Muscle of leg (tissue), 3 donors: ENCODE measurements at regions not wholly inside any gene's neighbourhood (a gene's known extent, or its start where the extent isn't known, plus 50 kb on each side); places are given as distances from the start of the nearest gene placed in this dataset.
"Not testable (repeated sequence)": the region's sequence is repeated elsewhere in the genome, so short reads cannot be mapped to it uniquely, and the experiment has no call there.

ENCODE experiments used
- DNase-seq: peaks from one replicate; pipeline ENCODE4 v3.0.0; 2013
- H3K27ac ChIP-seq: one replicate; pipeline ENCODE4 v1.5.1; 2013; ENCODE audit warnings: mild to moderate bottlenecking, low read length, control low read depth
- H3K27me3 ChIP-seq: one replicate; pipeline ENCODE4 v1.6.1; 2013; ENCODE audit warnings: low read length; ENCODE audit not compliant: control insufficient read depth, insufficient read depth
- H3K36me3 ChIP-seq: one replicate; pipeline ENCODE4 v1.6.1; 2013; ENCODE audit warnings: low read length; ENCODE audit not compliant: control insufficient read depth, insufficient read depth
- H3K4me1 ChIP-seq: one replicate; pipeline ENCODE4 v1.6.1; 2013; ENCODE audit warnings: low read length; ENCODE audit not compliant: control insufficient read depth, insufficient read depth
- H3K4me3 ChIP-seq: one replicate; pipeline ENCODE4 v1.5.1; 2013; ENCODE audit warnings: low read length, control low read depth
- H3K9me3 ChIP-seq: replicated peaks from 2 replicates; pipeline ENCODE4 v1.6.1; 2013; ENCODE audit warnings: low read depth, low read length; ENCODE audit not compliant: control insufficient read depth
- WGBS: methylation state at CpG from one replicate; pipeline ENCODE4 v1.1.5; 2013; ENCODE audit warnings: missing lambda C conversion rate; ENCODE audit not compliant: insufficient coverage; 5-methylcytosine and 5-hydroxymethylcytosine counted together

DNA sequence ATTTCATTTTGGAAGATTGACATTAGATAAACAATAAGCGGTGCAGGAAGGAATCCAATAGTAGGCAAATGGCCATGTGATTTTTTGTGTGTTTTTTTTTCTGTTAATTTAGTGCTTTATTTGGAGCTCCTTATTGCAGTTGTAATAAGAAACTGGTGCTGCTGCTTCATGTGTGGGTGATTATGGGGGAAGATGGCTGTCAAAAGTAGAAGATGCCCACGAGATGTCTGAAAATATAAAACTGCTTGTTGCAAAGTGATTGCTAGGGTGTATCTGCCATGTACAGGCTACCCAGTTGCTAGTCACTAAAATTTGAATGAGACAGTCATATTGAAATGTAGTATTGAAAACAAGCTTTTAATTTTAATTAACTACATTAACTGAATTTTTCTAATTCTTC is 216.7 kb upstream of the FTMT start:
- H3K36me3 ChIP-seq = no peaks in the 10 kb centered on the region
- DNase-seq = no peak
- no peak overlapping the region for H3K4me3 ChIP-seq
- H3K9me3 ChIP-seq = no peaks in the 10 kb centered on the region
- H3K4me1 ChIP-seq = no peaks in the 10 kb centered on the region
- WGBS = 92% methylated on average over 2 of the region's 2 CpGs
- H3K27ac ChIP-seq = no peak overlapping the region
- no peaks in the 10 kb centered on the region for H3K27me3 ChIP-seq

DNA sequence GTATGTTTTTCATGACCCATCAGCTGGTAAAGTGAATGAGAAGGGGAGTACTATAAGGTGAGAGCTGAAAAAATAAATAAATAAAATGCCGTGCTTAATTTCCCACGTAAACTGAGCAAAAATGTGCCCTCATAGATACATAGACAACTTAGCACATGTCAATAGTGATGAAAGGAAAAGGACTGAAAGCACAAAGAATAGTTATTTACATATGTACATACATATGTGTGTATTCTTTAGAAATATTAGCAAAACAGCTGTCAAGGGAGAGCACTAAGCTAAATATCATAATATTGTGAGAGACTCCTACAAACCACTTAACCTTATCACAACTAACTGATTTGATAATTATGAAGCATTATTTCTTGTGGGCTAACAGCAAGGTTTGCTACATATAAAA is 213.6 kb upstream of the FTMT start:
- H3K27me3 ChIP-seq = no peaks in the 10 kb centered on the region
- no peak for DNase-seq
- no CpG with 5 or more reads among the region's 2 CpGs for WGBS
- no peaks in the 10 kb centered on the region for H3K4me1 ChIP-seq
- H3K36me3 ChIP-seq = no peaks in the 10 kb centered on the region
- no peak overlapping the region for H3K27ac ChIP-seq
- no peak overlapping the region for H3K4me3 ChIP-seq
- no peaks in the 10 kb centered on the region for H3K9me3 ChIP-seq

DNA sequence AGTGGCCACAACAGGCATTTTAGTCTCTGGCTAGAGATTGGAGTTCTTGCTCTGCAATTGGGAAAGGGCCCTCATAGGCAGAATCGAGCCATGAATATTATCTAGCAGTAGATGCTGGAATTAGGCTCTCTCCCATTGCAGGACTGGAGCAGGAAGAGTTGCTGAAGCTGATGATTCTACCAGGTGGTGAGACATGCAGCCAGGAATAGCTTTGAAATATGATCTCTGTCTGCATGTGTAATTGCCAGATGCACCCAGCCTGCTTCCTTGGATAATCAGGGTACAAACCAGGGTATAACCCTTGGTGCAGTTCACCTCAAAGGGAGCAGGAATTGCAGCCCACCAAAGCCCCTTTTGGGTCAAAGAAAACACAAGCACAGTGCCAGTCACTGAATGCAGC is 211.4 kb upstream of the FTMT start:
- H3K27me3 ChIP-seq = no peaks in the 10 kb centered on the region
- DNase-seq = peak; percentile 39
- no peak overlapping the region for H3K4me3 ChIP-seq
- 17% methylated on average over 1 of the region's 1 CpG for WGBS
- no peaks in the 10 kb centered on the region for H3K4me1 ChIP-seq
- no peaks in the 10 kb centered on the region for H3K36me3 ChIP-seq
- H3K9me3 ChIP-seq = no peaks in the 10 kb centered on the region
- H3K27ac ChIP-seq = no peak overlapping the region

DNA sequence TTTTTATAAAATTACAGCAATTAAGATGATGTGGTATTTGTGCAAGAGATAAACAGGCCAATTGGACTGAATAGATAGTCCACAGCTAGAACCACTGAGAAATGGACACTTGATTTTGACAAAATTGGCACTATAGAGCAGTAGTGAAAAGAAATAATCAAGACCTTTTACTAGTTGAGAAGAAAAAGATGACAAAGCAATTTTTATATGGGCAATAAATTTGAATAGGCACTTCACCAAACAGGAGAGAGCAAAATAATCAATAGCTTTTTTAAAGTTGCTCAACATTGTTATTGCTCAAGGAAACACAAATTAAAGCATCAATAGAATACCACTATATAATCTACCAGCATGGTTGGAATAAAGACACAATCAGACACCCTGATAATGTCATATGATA is 193.5 kb upstream of the FTMT start:
- no peaks in the 10 kb centered on the region for H3K36me3 ChIP-seq
- no peak overlapping the region for H3K4me3 ChIP-seq
- H3K27ac ChIP-seq = no peak overlapping the region
- peaks cover 5% of the 10 kb centered on the region for H3K9me3 ChIP-seq
- no peaks in the 10 kb centered on the region for H3K27me3 ChIP-seq
- H3K4me1 ChIP-seq = no peaks in the 10 kb centered on the region
- DNase-seq = no peak

DNA sequence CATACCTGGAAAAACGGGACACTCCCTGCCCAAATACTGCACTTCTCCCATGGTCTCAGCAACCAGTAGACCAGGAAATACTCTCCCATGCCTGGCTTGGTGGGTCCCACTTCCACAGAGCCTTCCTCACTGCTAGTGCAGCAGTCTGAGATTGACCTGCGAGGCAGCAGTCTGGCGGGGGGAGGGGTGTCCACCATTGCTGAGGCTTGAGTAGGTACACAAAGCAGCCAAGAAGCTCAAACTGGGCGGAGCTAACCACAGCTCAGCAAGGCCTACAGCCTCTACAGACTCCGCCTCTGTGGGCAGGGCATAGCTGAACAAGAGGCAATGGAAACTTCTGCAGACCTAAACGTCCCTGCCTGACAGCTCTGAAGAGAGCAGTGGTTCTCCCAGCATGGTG is 191.5 kb upstream of the FTMT start:
- no peak overlapping the region for H3K27ac ChIP-seq
- H3K9me3 ChIP-seq = peaks cover 5% of the 10 kb centered on the region
- 73% methylated on average over 5 of the region's 6 CpGs for WGBS
- no peaks in the 10 kb centered on the region for H3K27me3 ChIP-seq
- no peak for DNase-seq
- H3K4me3 ChIP-seq = no peak overlapping the region
- no peaks in the 10 kb centered on the region for H3K36me3 ChIP-seq
- H3K4me1 ChIP-seq = no peaks in the 10 kb centered on the region

GRCh38 chr5:121665542-121665941 is 186.1 kb upstream of the FTMT start:
- not testable (repeated sequence) for H3K4me1 ChIP-seq, H3K36me3 ChIP-seq, H3K27me3 ChIP-seq, H3K4me3 ChIP-seq, H3K9me3 ChIP-seq, H3K27ac ChIP-seq, DNase-seq
- WGBS = no CpG with 5 or more reads among the region's 4 CpGs

- WGBS = no CpG with 5 or more reads among the region's 3 CpGs
- Histone ChIP-seq H3K4me3 (no peak overlapping the region), H3K27me3 (no peaks in the 10 kb centered on the region), H3K4me1 (no peaks in the 10 kb centered on the region), H3K27ac (no peak overlapping the region), H3K36me3 (no peaks in the 10 kb centered on the region), H3K9me3 (no peaks in the 10 kb centered on the region)
- DNase-seq = no peak
Observed at GRCh38 chr5:121667292-121667691, 184.4 kb upstream of the FTMT start.

DNA sequence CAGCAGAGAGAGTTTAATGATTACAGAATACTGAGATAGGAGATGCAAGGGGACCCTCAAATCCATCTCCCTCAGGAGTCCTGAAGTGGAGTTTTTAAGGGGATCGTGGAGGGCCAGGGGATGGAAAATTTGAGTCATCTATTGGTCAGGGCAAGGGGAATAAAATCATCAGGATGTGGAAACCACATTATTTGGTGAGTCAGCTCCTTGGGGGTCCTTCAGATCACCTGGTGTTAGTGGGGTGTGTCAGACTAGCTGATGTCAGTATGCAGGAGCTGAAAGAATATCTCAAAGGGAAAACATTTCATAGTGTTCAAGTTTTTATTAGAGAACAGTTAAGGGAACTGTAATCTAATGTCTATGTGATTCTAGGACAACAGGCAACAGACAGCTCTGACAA is 183.0 kb upstream of the FTMT start:
- no peak overlapping the region for H3K4me3 ChIP-seq
- no peaks in the 10 kb centered on the region for H3K36me3 ChIP-seq
- no peak for DNase-seq
- H3K9me3 ChIP-seq = no peaks in the 10 kb centered on the region
- no peak overlapping the region for H3K27ac ChIP-seq
- no peaks in the 10 kb centered on the region for H3K4me1 ChIP-seq
- 67% methylated on average over 1 of the region's 1 CpG for WGBS
- no peaks in the 10 kb centered on the region for H3K27me3 ChIP-seq

DNA sequence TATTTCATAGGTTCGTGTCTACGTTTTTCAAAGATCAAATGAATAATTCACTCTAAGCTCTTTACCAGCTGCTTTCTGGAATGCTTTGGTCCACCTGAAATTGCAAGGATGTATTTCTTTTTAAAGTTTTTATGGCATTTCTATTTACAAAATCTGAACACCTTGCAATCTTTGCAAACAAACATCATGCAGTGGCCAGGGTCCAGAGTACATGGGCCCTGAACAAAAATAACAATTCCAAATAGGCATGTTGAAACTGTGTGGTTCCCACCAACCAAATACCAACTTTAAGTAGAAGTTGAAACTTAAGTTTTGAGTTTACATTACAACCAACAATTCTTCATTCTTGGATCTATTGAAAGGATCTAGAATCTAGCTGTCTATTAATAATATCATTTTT is 180.1 kb upstream of the FTMT start:
- Histone ChIP-seq H3K4me3 (no peak overlapping the region), H3K27ac (no peak overlapping the region), H3K9me3 (no peaks in the 10 kb centered on the region), H3K4me1 (no peaks in the 10 kb centered on the region), H3K27me3 (no peaks in the 10 kb centered on the region), H3K36me3 (no peaks in the 10 kb centered on the region)
- no CpG with 5 or more reads among the region's 2 CpGs for WGBS
- no peak for DNase-seq

DNA sequence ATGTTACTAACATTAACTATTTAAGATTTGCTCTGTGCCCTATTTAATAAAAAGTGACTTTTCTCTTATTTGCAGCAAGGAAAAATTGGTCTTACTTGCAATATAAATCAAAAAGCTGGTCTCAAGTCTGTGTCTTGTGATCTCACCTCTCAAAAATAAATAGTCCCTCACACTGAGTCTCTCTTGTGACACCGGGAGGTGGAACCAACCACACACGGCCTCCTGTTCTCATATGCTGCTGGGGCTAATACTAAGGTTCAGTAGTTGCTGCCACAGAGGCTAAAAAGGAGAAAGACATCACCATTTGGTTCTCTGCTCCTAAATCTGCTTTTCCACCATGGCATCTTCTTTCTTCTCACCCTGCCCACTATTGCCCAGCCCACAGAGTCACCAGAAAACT is 175.8 kb upstream of the FTMT start:
- Histone ChIP-seq H3K9me3 (no peaks in the 10 kb centered on the region), H3K36me3 (no peaks in the 10 kb centered on the region), H3K27ac (no peak overlapping the region), H3K4me3 (no peak overlapping the region), H3K27me3 (no peaks in the 10 kb centered on the region), H3K4me1 (no peaks in the 10 kb centered on the region)
- 53% methylated on average over 2 of the region's 2 CpGs for WGBS
- no peak for DNase-seq

GRCh38 chr5:121681229-121681855 is 170.3 kb upstream of the FTMT start:
- Histone ChIP-seq H3K36me3 (no peaks in the 10 kb centered on the region), H3K4me3 (no peak overlapping the region), H3K27ac (no peak overlapping the region), H3K4me1 (no peaks in the 10 kb centered on the region), H3K27me3 (no peaks in the 10 kb centered on the region), H3K9me3 (no peaks in the 10 kb centered on the region)
- 95% methylated on average over 4 of the region's 6 CpGs for WGBS
- no peak for DNase-seq
